22Rv1 (cell line): ENCODE measurements at regions not wholly inside any gene's neighbourhood (a gene's known extent, or its start where the extent isn't known, plus 50 kb on each side); places are given as distances from the start of the nearest gene placed in this dataset.

Experiments
- ZFX ChIP-seq: fragments of 450-650 bp; IDR thresholded peaks from 2 replicates; pipeline ENCODE4 v1.6.1; 2017; ENCODE audit warnings: antibody characterized with exemption, borderline replicate concordance
- TF ChIP-seq, protein P1 (sequence below): fragments of 450-650 bp; IDR thresholded peaks from 2 replicates; pipeline ENCODE4 v1.5.1; 2017; ENCODE audit warnings: mild to moderate bottlenecking

DNA sequence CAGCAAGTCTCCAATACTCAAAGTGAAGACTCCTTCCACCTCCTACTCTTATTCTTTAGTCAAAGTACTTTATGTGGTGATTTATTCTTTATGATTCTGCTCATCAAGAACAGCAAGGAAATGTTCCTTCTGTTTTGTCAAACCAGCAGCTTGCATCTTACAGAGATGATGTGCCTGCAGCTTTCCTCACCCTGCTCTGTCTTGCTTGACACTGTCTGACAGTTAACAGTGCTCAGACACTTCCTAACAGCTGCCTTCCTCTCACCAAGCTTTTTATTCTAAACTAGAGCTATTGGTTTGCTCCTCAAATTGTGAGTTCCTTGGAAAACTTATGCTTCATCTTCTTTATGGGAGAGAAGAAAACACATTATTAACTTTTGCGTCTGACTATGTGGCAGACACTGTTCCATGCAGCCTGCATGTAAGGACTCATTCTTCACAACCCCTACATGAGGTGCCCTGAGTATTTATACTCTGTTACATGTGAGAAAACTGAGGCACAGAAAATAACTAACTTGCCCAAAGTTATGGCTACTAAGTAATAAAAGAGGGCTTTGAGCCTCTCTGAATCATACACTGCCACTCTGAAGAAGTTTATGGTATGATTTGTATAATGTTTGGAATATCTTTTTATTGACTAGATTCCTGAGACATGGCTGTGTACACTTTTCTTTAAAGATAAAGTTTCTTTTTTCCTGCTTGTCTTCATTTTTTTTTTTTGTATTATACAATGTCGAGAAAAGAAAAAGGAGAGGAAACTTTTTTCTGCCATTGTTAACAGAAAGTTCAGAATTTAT is 723.3 kb upstream of the DDX18 start:
- TF ChIP-seq, protein P1, sequence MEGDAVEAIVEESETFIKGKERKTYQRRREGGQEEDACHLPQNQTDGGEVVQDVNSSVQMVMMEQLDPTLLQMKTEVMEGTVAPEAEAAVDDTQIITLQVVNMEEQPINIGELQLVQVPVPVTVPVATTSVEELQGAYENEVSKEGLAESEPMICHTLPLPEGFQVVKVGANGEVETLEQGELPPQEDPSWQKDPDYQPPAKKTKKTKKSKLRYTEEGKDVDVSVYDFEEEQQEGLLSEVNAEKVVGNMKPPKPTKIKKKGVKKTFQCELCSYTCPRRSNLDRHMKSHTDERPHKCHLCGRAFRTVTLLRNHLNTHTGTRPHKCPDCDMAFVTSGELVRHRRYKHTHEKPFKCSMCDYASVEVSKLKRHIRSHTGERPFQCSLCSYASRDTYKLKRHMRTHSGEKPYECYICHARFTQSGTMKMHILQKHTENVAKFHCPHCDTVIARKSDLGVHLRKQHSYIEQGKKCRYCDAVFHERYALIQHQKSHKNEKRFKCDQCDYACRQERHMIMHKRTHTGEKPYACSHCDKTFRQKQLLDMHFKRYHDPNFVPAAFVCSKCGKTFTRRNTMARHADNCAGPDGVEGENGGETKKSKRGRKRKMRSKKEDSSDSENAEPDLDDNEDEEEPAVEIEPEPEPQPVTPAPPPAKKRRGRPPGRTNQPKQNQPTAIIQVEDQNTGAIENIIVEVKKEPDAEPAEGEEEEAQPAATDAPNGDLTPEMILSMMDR: no peak
- TF ChIP-seq ZFX: no peak
